GM12878 (cell line): ENCODE measurements at regions not wholly inside any gene's neighbourhood (a gene's known extent, or its start where the extent isn't known, plus 50 kb on each side); places are given as distances from the start of the nearest gene placed in this dataset.

Source experiments
- ATAC-seq: fragments of 200-7000 bp; cut with Tn5 transposase; 3 replicates; pipeline ENCODE4 v1.9.1; 2020; ENCODE audit warnings: mild to moderate bottlenecking, moderate library complexity
- BruUV-seq: library from RNA; stranded (reverse); fragments of 400-500 nt; replicated peaks from 2 replicates; lab custom pipeline; 2021; lab: Mats Ljungman, UMichigan
- CTCF ChIA-PET: fragments of 300-600 bp; sonication (Branson Sonifier 250); formaldehyde crosslinking; extraction: SDS; loops from one replicate; lab custom pipeline; 2021; ENCODE audit warnings: inconsistent platforms; lab: Yijun Ruan, JAX
- POLR2A ChIA-PET: fragments of 350-600 bp; formaldehyde crosslinking; extraction: SDS; loops from one replicate; lab custom pipeline; 2021; ENCODE audit warnings: inconsistent platforms; lab: Charles Lee
- RAD21 ChIA-PET: fragments of 300-600 bp; sonication (Branson Sonifier 250); formaldehyde crosslinking; loops from one replicate; lab custom pipeline; 2023; ENCODE audit warnings: antibody characterized with exemption; ENCODE audit not compliant: unreplicated experiment; lab: Charles Lee
- SMC1A ChIA-PET: fragments of 300-600 bp; sonication (Branson Sonifier 250); formaldehyde crosslinking; loops from one replicate; lab custom pipeline; 2023; ENCODE audit not compliant: unreplicated experiment, uncharacterized antibody; lab: Charles Lee
- DNase-seq: peaks from one replicate; pipeline ENCODE4 v3.0.0-alpha.2; 2011; ENCODE audit warnings: low read depth, low spot score
- FAIRE-seq: peaks from 3 replicates; lab custom pipeline; 2011; peaks lifted over from hg19 to GRCh38; lab: Jason Lieb, UNC
- H2AFZ ChIP-seq: 2 replicates; pipeline ENCODE4 v1.6.0; 2011; ENCODE audit warnings: low read depth, low read length, control low read depth; ENCODE audit not compliant: control insufficient read depth
- H3K27ac ChIP-seq: 2 replicates; pipeline ENCODE4 v1.5.1; 2011; ENCODE audit warnings: control low read depth; ENCODE audit not compliant: control insufficient read depth, insufficient read depth
- H3K27me3 ChIP-seq, 2 experiments: replicated peaks in 1 of 2; 2 replicates each; pipeline versions ENCODE4 v1.6.0 to v1.6.1; 2011; ENCODE audit warnings: low read length in 1 of 2; ENCODE audit not compliant: control insufficient read depth in 2 of 2, insufficient read depth in 2 of 2
- H3K36me3 ChIP-seq, 2 experiments: 2 replicates each; pipeline ENCODE4 v1.5.1; 2011; ENCODE audit warnings: low read length in 1 of 2; ENCODE audit not compliant: control insufficient read depth in 2 of 2, insufficient read depth in 2 of 2
- H3K4me1 ChIP-seq: 2 replicates; pipeline ENCODE4 v1.6.1; 2011; ENCODE audit warnings: mild to moderate bottlenecking, low read length, moderate library complexity, mixed read lengths; ENCODE audit not compliant: control insufficient read depth, insufficient read depth
- H3K4me2 ChIP-seq: 2 replicates; pipeline ENCODE4 v1.6.0; 2011; ENCODE audit warnings: control low read depth; ENCODE audit not compliant: control insufficient read depth, insufficient read depth
- H3K4me3 ChIP-seq: fragments of 200-600 bp; sonication (generic); 2 replicates; pipeline ENCODE4 v1.5.1; 2016
- H3K79me2 ChIP-seq: 2 replicates; pipeline ENCODE4 v1.6.0; 2011; ENCODE audit warnings: low read length; ENCODE audit not compliant: control insufficient read depth, insufficient read depth
- H3K9ac ChIP-seq: 2 replicates; pipeline ENCODE4 v1.8.0; 2011; ENCODE audit warnings: low read length, control low read depth, mixed read lengths; ENCODE audit not compliant: control insufficient read depth, insufficient read depth
- H3K9me3 ChIP-seq: replicated peaks from 3 replicates; pipeline ENCODE4 v1.5.1; 2011; ENCODE audit warnings: mild to moderate bottlenecking, low read length; ENCODE audit not compliant: control insufficient read depth, insufficient read depth
- H4K20me1 ChIP-seq: 2 replicates; pipeline ENCODE4 v1.6.0; 2011; ENCODE audit not compliant: control insufficient read depth, insufficient read depth
- BACH1 ChIP-seq: fragments of 450-650 bp; IDR thresholded peaks from 2 replicates; pipeline ENCODE4 v1.6.1; 2017; ENCODE audit warnings: mild to moderate bottlenecking, borderline replicate concordance
- BMI1 ChIP-seq: fragments of 450-650 bp; IDR thresholded peaks from 2 replicates; pipeline ENCODE4 v1.6.1; 2016; ENCODE audit warnings: mild to moderate bottlenecking, moderate library complexity, borderline replicate concordance
- EED ChIP-seq: sonication (generic); IDR thresholded peaks from 2 replicates; pipeline ENCODE4 v1.6.1; 2016; ENCODE audit warnings: antibody characterized with exemption, low read depth
- HDAC6 ChIP-seq: fragments of 200-600 bp; sonication (generic); IDR thresholded peaks from one replicate; pipeline ENCODE4 v1.8.0; 2017; ENCODE audit warnings: antibody characterized with exemption; ENCODE audit not compliant: unreplicated experiment
- NFIC ChIP-seq: IDR thresholded peaks from 2 replicates; pipeline ENCODE4 v1.6.1; 2012; ENCODE audit warnings: low read depth, mild to moderate bottlenecking, inconsistent platforms, low read length, moderate library complexity
- PKNOX1 ChIP-seq: fragments of 450-650 bp; IDR thresholded peaks from 2 replicates; pipeline ENCODE4 v1.6.1; 2016; ENCODE audit warnings: mild to moderate bottlenecking
- RB1 ChIP-seq: fragments of 450-650 bp; formaldehyde crosslinking; IDR thresholded peaks from 2 replicates; pipeline ENCODE4 v1.6.1; 2017; ENCODE audit warnings: mild to moderate bottlenecking, borderline replicate concordance
- RBBP5 ChIP-seq: fragments of 200-600 bp; sonication (generic); conservative IDR thresholded peaks from 2 replicates; pipeline ENCODE4 v1.6.1; 2016
- SMARCA5 ChIP-seq: fragments of 450-650 bp; IDR thresholded peaks from 2 replicates; pipeline ENCODE4 v1.6.1; 2017; ENCODE audit warnings: mild to moderate bottlenecking
- SMC3 ChIP-seq: IDR thresholded peaks from 2 replicates; pipeline ENCODE4 v1.6.1; 2011; ENCODE audit warnings: low read length, improper control_type of control experiment, borderline replicate concordance
- SP1 ChIP-seq: IDR thresholded peaks from one replicate; pipeline ENCODE4 v1.6.1; 2011; ENCODE audit warnings: low read depth, low read length
- SREBF1 ChIP-seq: IDR thresholded peaks from 2 replicates; pipeline ENCODE4 v1.6.1; 2012; ENCODE audit warnings: mild to moderate bottlenecking, low read length
- SREBF2 ChIP-seq: IDR thresholded peaks from 2 replicates; pipeline ENCODE4 v1.6.1; 2012; ENCODE audit warnings: mild to moderate bottlenecking, low read length
- SRF ChIP-seq, 2 experiments: IDR thresholded peaks; 2 replicates each; pipeline ENCODE4 v1.6.1; 2011; ENCODE audit warnings: low read depth in 2 of 2, low read length in 2 of 2, mild to moderate bottlenecking in 1 of 2, moderate library complexity in 1 of 2
- TARDBP ChIP-seq: IDR thresholded peaks from 2 replicates; pipeline ENCODE4 v1.6.1; 2016; ENCODE audit warnings: borderline replicate concordance
- YBX1 ChIP-seq: fragments of 450-650 bp; IDR thresholded peaks from 2 replicates; pipeline ENCODE4 v1.6.1; 2016; ENCODE audit warnings: antibody characterized with exemption
- ZBTB40 ChIP-seq: fragments of 450-650 bp; IDR thresholded peaks from 2 replicates; pipeline ENCODE4 v1.6.1; 2016; ENCODE audit warnings: mild to moderate bottlenecking, moderate library complexity, borderline replicate concordance
- ZNF622 ChIP-seq: fragments of 450-650 bp; IDR thresholded peaks from 2 replicates; pipeline ENCODE4 v1.6.1; 2017; ENCODE audit warnings: mild to moderate bottlenecking, inconsistent platforms
- WGBS: methylation state at CpG from one replicate; pipeline ENCODE4 v1.1.6; 2016; ENCODE audit warnings: low lambda C conversion rate; ENCODE audit not compliant: insufficient replicate concordance, insufficient coverage; ENCODE audit errors: missing lambda C conversion rate; 5-methylcytosine and 5-hydroxymethylcytosine counted together
- in situ Hi-C: fragments of 300-500 bp; cut with MboI; formaldehyde crosslinking; loops from 9 replicates; pipeline ENCODE4 v1.14.3; 2018; ENCODE audit warnings: mixed read lengths
- intact Hi-C: fragments of 100-400 bp; cut with micrococcal nuclease; formaldehyde crosslinking; loops from one replicate; pipeline ENCODE4 v1.14.2; 2022; ENCODE audit not compliant: unreplicated experiment
- TF ChIP-seq, protein P1 (sequence below): IDR thresholded peaks from 2 replicates; pipeline ENCODE4 v1.6.1; 2012; ENCODE audit warnings: low read depth, low read length, improper control_type of control experiment

DNA sequence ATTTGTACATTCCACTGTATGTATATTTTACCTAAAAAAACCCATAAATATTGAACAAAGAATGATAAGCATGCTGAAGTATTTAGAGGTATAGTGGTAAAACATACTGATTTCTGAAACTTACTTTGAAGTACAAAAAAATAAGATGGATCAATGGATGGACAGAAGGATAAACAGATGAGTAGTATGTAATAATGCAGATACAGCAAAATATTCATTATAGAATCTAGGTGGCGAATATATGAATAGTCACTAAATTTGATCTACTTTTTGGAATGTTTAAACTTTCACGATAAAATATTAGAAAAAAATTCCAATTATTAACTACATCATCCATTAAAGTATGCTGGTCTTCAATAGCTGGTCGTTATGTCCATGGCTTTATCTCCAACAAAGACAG lies 51.9 kb upstream of the GNB4 start:
- H4K20me1 ChIP-seq: no peaks in the 10 kb centered on the region
- no peak overlapping the region for H3K9ac ChIP-seq
- SMC1A ChIA-PET: no interaction called here
- no peak overlapping the region for H3K4me2 ChIP-seq
- CTCF ChIA-PET: no interaction called here
- TF ChIP-seq RB1 (no peak), BMI1 (no peak), SP1 (no peak), YBX1 (no peak), ZNF622 (no peak), ZBTB40 (no peak), BACH1 (no peak), TARDBP (no peak), RBBP5 (no peak), NFIC (no peak), PKNOX1 (no peak), SREBF1 (no peak), HDAC6 (no peak), SREBF2 (no peak), SMC3 (no peak), EED (no peak), SMARCA5 (no peak), SRF (IDR thresholded peaks at IDR 0.05; ENCODE audit: low read depth in 2 of 2, low read length in 2 of 2) (no peak)
- TF ChIP-seq, protein P1, sequence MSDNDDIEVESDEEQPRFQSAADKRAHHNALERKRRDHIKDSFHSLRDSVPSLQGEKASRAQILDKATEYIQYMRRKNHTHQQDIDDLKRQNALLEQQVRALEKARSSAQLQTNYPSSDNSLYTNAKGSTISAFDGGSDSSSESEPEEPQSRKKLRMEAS: no peak
- no peak overlapping the region for H2AFZ ChIP-seq
- DNase-seq (no peak), FAIRE-seq (no peak), ATAC-seq (no peak)
- no peaks in the 10 kb centered on the region for H3K9me3 ChIP-seq
- POLR2A ChIA-PET: no interaction called here
- intact Hi-C loops: no loop called here
- in situ Hi-C loops: no loop called here
- H3K36me3 ChIP-seq: no peaks in the 10 kb centered on the region
- no peaks in the 10 kb centered on the region for H3K79me2 ChIP-seq
- H3K27me3 ChIP-seq: no peaks in the 10 kb centered on the region; a peak in 1 of 4 replicates
- 41% methylated on average over 3 of the region's 3 CpGs for WGBS
- no peaks in the 10 kb centered on the region for H3K4me1 ChIP-seq
- RAD21 ChIA-PET: no interaction called here
- H3K4me3 ChIP-seq: no peak overlapping the region
- H3K27ac ChIP-seq: no peak overlapping the region
- BruUV-seq: no TSS peak
